Adrenal gland (tissue), 9 donors: ENCODE measurements at regions not wholly inside any gene's neighbourhood (a gene's known extent, or its start where the extent isn't known, plus 50 kb on each side); places are given as distances from the start of the nearest gene placed in this dataset.

Source experiments
- DNase-seq, 7 donors: peaks; one replicate each; pipeline ENCODE4 v3.0.0-alpha.2; 2019 to 2020
- H3K27ac ChIP-seq, 5 donors: fragments of 200-600 bp; sonication (generic) in 4 of 5; 1 replicate in 3 of 5; 2 replicates in 2 of 5; pipeline versions ENCODE4 v1.5.1 to v1.8.0; 2016 to 2020; ENCODE audit warnings: mild to moderate bottlenecking in 1 of 5
- H3K27me3 ChIP-seq: fragments of 200-600 bp; 2 replicates; pipeline ENCODE4 v1.8.0; 2021
- H3K36me3 ChIP-seq, 2 donors: fragments of 200-600 bp; replicated peaks in 1 of 2; 1 replicate in 1 of 2; 2 replicates in 1 of 2; pipeline versions ENCODE4 v1.5.1 to v1.8.0; 2018 to 2022
- H3K4me1 ChIP-seq, 2 donors: fragments of 200-600 bp; replicated peaks in 1 of 2; 1 replicate in 1 of 2; 2 replicates in 1 of 2; pipeline versions ENCODE4 v1.5.1 to v1.8.0; 2018 to 2021
- H3K4me3 ChIP-seq, 4 donors: fragments of 200-600 bp; sonication (generic) in 3 of 4; one replicate each; pipeline ENCODE4 v1.5.1; 2016 to 2018
- H3K9me3 ChIP-seq, 3 donors: fragments of 200-600 bp; sonication (generic) in 1 of 3; replicated peaks in 1 of 3; 1 replicate in 2 of 3; 2 replicates in 1 of 3; pipeline versions ENCODE4 v1.5.1 to v1.8.0; 2016 to 2021
- POLR2A ChIP-seq, 2 donors: fragments of 450-650 bp; IDR thresholded peaks; one replicate each; pipeline ENCODE4 v1.6.1; 2017; ENCODE audit warnings: antibody characterized with exemption in 2 of 2, mild to moderate bottlenecking in 2 of 2, moderate library complexity in 1 of 2
- WGBS, 4 donors: extraction: QIAGEN DNeasy Blood & Tissue Kit in 2 of 4; methylation state at CpG; one replicate each; pipeline versions ENCODE4 v1.1.5 to v1.1.7; 2013 to 2017; 5-methylcytosine and 5-hydroxymethylcytosine counted together
- intact Hi-C, 2 donors: fragments of 100-400 bp; cut with DNase I; formaldehyde crosslinking; loops; one replicate each; pipeline versions ENCODE4 v1.14.1 to v1.15.0; 2022 to 2023
- TF ChIP-seq, protein P1 (sequence below), 6 experiments: fragments of 450-650 bp in 4 of 6; fragments of 200-600 bp in 2 of 6; sonication (generic) in 1 of 6; IDR thresholded peaks; 1 replicate in 5 of 6; 2 replicates in 1 of 6; pipeline versions ENCODE4 v1.5.1 to v1.8.0; 2016 to 2021; ENCODE audit warnings: antibody characterized with exemption in 6 of 6, mild to moderate bottlenecking in 2 of 6, moderate library complexity in 1 of 6
- donor health status: healthy with polysubstance abuse.
- donor health status: Bipolar disorder and iron deficiency.
- donor health status: DM: yes; HTN: yes; CAD: no.
- donor health status: DM: no; HTN: no; CAD: no.
- donor health status: DM: no; HTN: no; CAD: no.

DNA sequence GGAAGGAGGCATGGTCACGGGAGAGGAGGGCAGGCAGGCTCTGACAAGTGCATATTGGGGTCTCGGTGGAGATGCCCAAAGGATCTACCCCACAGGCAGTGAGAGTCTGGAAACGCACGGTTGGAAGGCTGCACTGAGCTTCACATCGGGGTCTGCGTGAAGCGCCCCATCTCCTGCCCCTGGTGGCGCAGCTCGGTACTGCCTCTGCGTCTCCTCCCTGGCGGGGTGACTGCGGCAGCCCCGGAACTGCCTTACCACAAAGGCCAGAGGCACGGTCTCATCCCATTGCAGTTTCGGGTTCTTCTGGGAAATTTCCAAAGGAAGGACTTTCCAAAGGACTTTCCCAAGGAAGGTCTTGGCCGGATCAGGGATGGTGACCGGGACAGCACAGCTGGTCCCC, 69.2 kb upstream of the AJAP1 start:
- DNase-seq = peak in 3 of 7 donors; percentile 13 to 30 (median 19)
- TF ChIP-seq, protein P1, sequence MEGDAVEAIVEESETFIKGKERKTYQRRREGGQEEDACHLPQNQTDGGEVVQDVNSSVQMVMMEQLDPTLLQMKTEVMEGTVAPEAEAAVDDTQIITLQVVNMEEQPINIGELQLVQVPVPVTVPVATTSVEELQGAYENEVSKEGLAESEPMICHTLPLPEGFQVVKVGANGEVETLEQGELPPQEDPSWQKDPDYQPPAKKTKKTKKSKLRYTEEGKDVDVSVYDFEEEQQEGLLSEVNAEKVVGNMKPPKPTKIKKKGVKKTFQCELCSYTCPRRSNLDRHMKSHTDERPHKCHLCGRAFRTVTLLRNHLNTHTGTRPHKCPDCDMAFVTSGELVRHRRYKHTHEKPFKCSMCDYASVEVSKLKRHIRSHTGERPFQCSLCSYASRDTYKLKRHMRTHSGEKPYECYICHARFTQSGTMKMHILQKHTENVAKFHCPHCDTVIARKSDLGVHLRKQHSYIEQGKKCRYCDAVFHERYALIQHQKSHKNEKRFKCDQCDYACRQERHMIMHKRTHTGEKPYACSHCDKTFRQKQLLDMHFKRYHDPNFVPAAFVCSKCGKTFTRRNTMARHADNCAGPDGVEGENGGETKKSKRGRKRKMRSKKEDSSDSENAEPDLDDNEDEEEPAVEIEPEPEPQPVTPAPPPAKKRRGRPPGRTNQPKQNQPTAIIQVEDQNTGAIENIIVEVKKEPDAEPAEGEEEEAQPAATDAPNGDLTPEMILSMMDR (IDR thresholded peaks at IDR 0.05) = peak; percentile 14 to 58 (median 44)
- TF ChIP-seq POLR2A (IDR thresholded peaks at IDR 0.05) = no peak
- H3K27ac ChIP-seq = no peak overlapping the region
- H3K4me3 ChIP-seq = no peak overlapping the region
- intact Hi-C loops = no loop called here
- H3K36me3 ChIP-seq = no peaks in the 10 kb centered on the region
- WGBS, 4 donors = 11 to 27% (median 15%) methylated on average over 12 to 17 of the region's 17 CpGs
- H3K4me1 ChIP-seq = no peaks in the 10 kb centered on the region
- peaks cover 5% of the 10 kb centered on the region for H3K27me3 ChIP-seq
- H3K9me3 ChIP-seq = no peaks in the 10 kb centered on the region

DNA sequence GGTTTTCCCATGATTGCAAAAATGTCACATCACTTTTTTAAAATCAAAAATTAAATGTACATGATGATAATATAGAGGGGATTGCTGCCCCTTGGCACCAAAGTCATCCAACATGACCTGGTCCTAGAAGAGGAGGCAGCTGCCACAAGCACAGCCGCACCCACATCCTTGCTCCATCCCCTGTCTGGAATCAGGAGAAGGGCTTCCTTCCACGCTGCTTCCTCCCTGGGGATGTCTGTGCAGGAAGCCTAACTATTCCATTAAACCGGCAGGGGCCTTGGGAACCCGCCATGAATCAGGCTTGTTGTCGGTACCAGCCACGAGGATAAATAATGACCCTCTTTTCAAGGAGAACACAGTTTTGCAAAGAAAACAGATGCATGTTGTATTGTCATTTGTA, 68.7 kb upstream of the AJAP1 start:
- Histone ChIP-seq H3K4me3 (no peak overlapping the region), H3K27ac (no peak overlapping the region), H3K36me3 (no peaks in the 10 kb centered on the region), H3K4me1 (no peaks in the 10 kb centered on the region), H3K9me3 (no peaks in the 10 kb centered on the region), H3K27me3 (peaks cover 5% of the 10 kb centered on the region)
- TF ChIP-seq, protein P1 (IDR thresholded peaks at IDR 0.05) = no peak
- TF ChIP-seq POLR2A (IDR thresholded peaks at IDR 0.05) = no peak
- intact Hi-C loops = no loop called here
- WGBS, 4 donors = 35 to 40% (median 36%) methylated on average over 5 to 6 of the region's 6 CpGs
- no peak for DNase-seq

DNA sequence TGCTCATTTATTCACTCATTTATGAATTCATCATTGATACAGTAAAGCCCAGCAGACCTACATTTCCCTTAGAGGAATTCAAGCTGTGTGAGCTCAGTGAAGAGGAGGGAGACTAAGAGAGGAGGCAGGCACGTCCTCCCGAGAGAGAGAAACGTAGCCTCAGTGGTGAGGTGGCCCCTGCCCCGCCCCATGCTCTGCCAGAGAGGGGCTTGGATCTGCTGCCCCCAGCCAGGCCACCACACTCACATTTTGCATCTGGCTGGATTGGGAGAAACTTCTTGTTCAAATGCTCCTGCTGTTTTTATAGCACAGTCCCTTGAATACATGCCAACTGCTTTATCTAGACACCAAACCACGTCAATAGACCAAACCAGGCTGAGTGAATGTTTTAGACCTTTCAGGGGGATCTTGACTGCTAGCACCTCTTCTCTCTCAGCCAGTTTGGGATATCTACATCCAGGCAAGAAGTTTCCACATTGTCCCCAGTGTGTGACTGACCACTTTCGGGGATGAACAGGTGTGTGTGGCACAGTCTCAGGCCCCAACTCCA, 67.7 kb upstream of the AJAP1 start:
- Histone ChIP-seq H3K9me3 (no peaks in the 10 kb centered on the region), H3K27me3 (peaks cover 5% of the 10 kb centered on the region), H3K27ac (no peak overlapping the region), H3K36me3 (no peaks in the 10 kb centered on the region), H3K4me1 (no peaks in the 10 kb centered on the region), H3K4me3 (no peak overlapping the region)
- WGBS, 4 donors = 35 to 52% (median 43%) methylated on average over 6 of the region's 6 CpGs
- no peak for TF ChIP-seq POLR2A (IDR thresholded peaks at IDR 0.05)
- TF ChIP-seq, protein P1 (IDR thresholded peaks at IDR 0.05) = no peak
- no peak for DNase-seq
- intact Hi-C loops = no loop called here

DNA sequence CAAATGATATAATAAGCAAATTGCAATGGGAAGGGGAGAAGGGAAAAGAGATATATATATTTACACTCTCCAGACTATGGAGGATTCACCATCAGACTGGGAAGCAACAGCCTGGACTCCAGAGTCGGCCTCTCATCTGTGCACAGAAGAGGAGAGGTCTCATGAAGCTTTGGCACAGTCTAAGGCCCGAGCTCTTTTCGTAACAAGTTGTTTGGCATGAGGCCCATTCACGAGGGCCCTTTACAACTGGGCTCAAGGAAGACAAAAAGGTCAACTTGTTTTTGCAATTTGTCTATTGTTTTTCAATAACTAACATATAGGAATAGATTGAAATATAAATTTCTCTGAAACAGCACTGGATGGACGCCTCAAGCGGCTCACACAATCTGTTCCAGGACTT, 66.7 kb upstream of the AJAP1 start:
- intact Hi-C loops = no loop called here
- WGBS, 4 donors = 66 to 77% (median 69%) methylated on average over 6 of the region's 6 CpGs
- no peaks in the 10 kb centered on the region for H3K4me1 ChIP-seq
- peaks cover 5% of the 10 kb centered on the region for H3K27me3 ChIP-seq
- TF ChIP-seq, protein P1 (IDR thresholded peaks at IDR 0.05) = no peak
- no peak for TF ChIP-seq POLR2A (IDR thresholded peaks at IDR 0.05)
- no peaks in the 10 kb centered on the region for H3K9me3 ChIP-seq
- H3K27ac ChIP-seq = no peak overlapping the region
- no peak overlapping the region for H3K4me3 ChIP-seq
- DNase-seq = no peak
- no peaks in the 10 kb centered on the region for H3K36me3 ChIP-seq
